Activated CD8-positive, alpha-beta T cell treated with anti-CD3 and anti-CD28 coated beads for 36 hours (primary cell): ENCODE measurements at regions not wholly inside any gene's neighbourhood (a gene's known extent, or its start where the extent isn't known, plus 50 kb on each side); places are given as distances from the start of the nearest gene placed in this dataset.

Source experiments
- ATAC-seq: fragments of 200-7000 bp; cut with Tn5 transposase; one replicate; pipeline ENCODE4 v1.10.0; 2021; ENCODE audit warnings: mild to moderate bottlenecking, moderate library complexity
- CTCF ChIA-PET: fragments of 350-600 bp; sonication (Branson Sonifier 250); formaldehyde crosslinking; loops from one replicate; lab custom pipeline; 2021; ENCODE audit warnings: antibody characterized with exemption; lab: Charles Lee
- POLR2A ChIA-PET: fragments of 350-600 bp; sonication (Branson Sonifier 250); formaldehyde crosslinking; loops from one replicate; lab custom pipeline; 2021; ENCODE audit warnings: antibody characterized with exemption; lab: Charles Lee
- DNase-seq: peaks from one replicate; pipeline ENCODE4 v3.0.0-alpha.2; 2020
- H3K27ac Mint-ChIP-seq: one replicate; pipeline ENCODE4 v1.8.0; 2021; ENCODE audit warnings: mild to moderate bottlenecking, mixed read lengths
- H3K27me3 Mint-ChIP-seq: one replicate; pipeline ENCODE4 v1.8.0; 2021; ENCODE audit warnings: mixed read lengths
- H3K36me3 Mint-ChIP-seq: one replicate; pipeline ENCODE4 v1.8.0; 2021; ENCODE audit warnings: low read depth, mixed read lengths
- H3K4me1 Mint-ChIP-seq: one replicate; pipeline ENCODE4 v1.8.0; 2021; ENCODE audit warnings: low read depth, mixed read lengths
- H3K4me3 Mint-ChIP-seq: one replicate; pipeline ENCODE4 v1.8.0; 2021; ENCODE audit warnings: mild to moderate bottlenecking, moderate library complexity, mixed read lengths
- H3K9me3 Mint-ChIP-seq: one replicate; pipeline ENCODE4 v1.8.0; 2021; ENCODE audit warnings: mixed read lengths
- CTCF ChIP-seq: fragments of 200-600 bp; IDR thresholded peaks from one replicate; pipeline ENCODE4 v1.8.0; 2022; ENCODE audit warnings: antibody characterized with exemption, mild to moderate bottlenecking
- intact Hi-C: fragments of 100-400 bp; cut with micrococcal nuclease; formaldehyde crosslinking; loops from one replicate; pipeline ENCODE4 v1.10.0; 2022

- H3K27me3 Mint-ChIP-seq: peaks cover 3% of the 10 kb centered on the region
- no peak overlapping the region for H3K4me3 Mint-ChIP-seq
- ChIA-PET POLR2A (no interaction called here), CTCF (no interaction called here)
- ATAC-seq: no peak
- no peak for DNase-seq
- H3K36me3 Mint-ChIP-seq: no peaks in the 10 kb centered on the region
- intact Hi-C loops: no loop called here
- peaks cover 9% of the 10 kb centered on the region for H3K9me3 Mint-ChIP-seq
- no peak for TF ChIP-seq CTCF
- H3K4me1 Mint-ChIP-seq: no peaks in the 10 kb centered on the region
- no peak overlapping the region for H3K27ac Mint-ChIP-seq
Observed at GRCh38 chr11:115591380-115591779, 87.2 kb upstream of the CADM1 start.

- Mint-ChIP-seq H3K27me3 (peaks cover 3% of the 10 kb centered on the region), H3K4me1 (no peaks in the 10 kb centered on the region)
- POLR2A ChIA-PET: no interaction called here
Observed at GRCh38 chr11:115590254-115590653, 86.0 kb upstream of the CADM1 start.

GRCh38 chr11:115587718-115588342, 83.6 kb upstream of the CADM1 start:
- ChIA-PET CTCF (interaction anchor here (1.0 kb wide), 1 partner anchor 17 kb away, joined by 3 read pairs; no protein-coding TSS in a partner anchor), POLR2A (no interaction called here)
- Mint-ChIP-seq H3K9me3 (peaks cover 9% of the 10 kb centered on the region), H3K27me3 (peaks cover 3% of the 10 kb centered on the region), H3K4me3 (no peak overlapping the region), H3K27ac (no peak overlapping the region), H3K4me1 (no peaks in the 10 kb centered on the region), H3K36me3 (no peaks in the 10 kb centered on the region)
- DNase-seq: no peak
- intact Hi-C loops: no loop called here
- TF ChIP-seq CTCF: no peak
- no peak for ATAC-seq

More at GRCh38 chr11:115590254-115590653, 86.0 kb upstream of the CADM1 start:
- ATAC-seq (no peak), DNase-seq (no peak)
- no peaks in the 10 kb centered on the region for H3K36me3 Mint-ChIP-seq
- peaks cover 9% of the 10 kb centered on the region for H3K9me3 Mint-ChIP-seq
- H3K27ac Mint-ChIP-seq: no peak overlapping the region
- CTCF ChIA-PET: no interaction called here
- intact Hi-C loops: no loop called here
- no peak for TF ChIP-seq CTCF
- no peak overlapping the region for H3K4me3 Mint-ChIP-seq

- DNase-seq (no peak), ATAC-seq (peak; percentile 27)
- Mint-ChIP-seq H3K36me3 (no peaks in the 10 kb centered on the region), H3K9me3 (peaks cover 9% of the 10 kb centered on the region), H3K4me3 (no peak overlapping the region), H3K27me3 (no peaks in the 10 kb centered on the region), H3K27ac (no peak overlapping the region), H3K4me1 (no peaks in the 10 kb centered on the region)
- TF ChIP-seq CTCF: no peak
- POLR2A ChIA-PET: no interaction called here
- CTCF ChIA-PET: no interaction called here
- intact Hi-C loops: no loop called here
Observed at GRCh38 chr11:115585361-115586024, 81.3 kb upstream of the CADM1 start.

- POLR2A ChIA-PET: no interaction called here
- Mint-ChIP-seq H3K4me3 (no peak overlapping the region), H3K9me3 (peaks cover 3% of the 10 kb centered on the region), H3K36me3 (no peaks in the 10 kb centered on the region), H3K27me3 (no peaks in the 10 kb centered on the region), H3K4me1 (no peaks in the 10 kb centered on the region), H3K27ac (no peak overlapping the region)
- DNase-seq: no peak
- no peak for ATAC-seq
- TF ChIP-seq CTCF: no peak
- CTCF ChIA-PET: no interaction called here
- intact Hi-C loops: no loop called here
Observed at GRCh38 chr11:115581871-115582639, 77.8 kb upstream of the CADM1 start.
